ENCODE measurements at regions not wholly inside any gene's neighbourhood (a gene's known extent, or its start where the extent isn't known, plus 50 kb on each side); places are given as distances from the start of the nearest gene placed in this dataset.

GRCh38 chr14:86020841-86021240, 490.9 kb downstream of the FLRT2 start:
- Mint-ChIP-seq H3K9me3 (peaks cover 12% of the 10 kb centered on the region), H3K36me3 (ENCODE audit: low read depth) (no peaks in the 10 kb centered on the region)
- H3K9me3 ChIP-seq (ENCODE audit: control insufficient read depth, low read length): no peaks in the 10 kb centered on the region

GRCh38 chr14:86015941-86016340, 486.0 kb downstream of the FLRT2 start:
- no peaks in the 10 kb centered on the region for H3K36me3 Mint-ChIP-seq (ENCODE audit: low read depth)
- H3K4me1 ChIP-seq (ENCODE audit: control insufficient read depth, insufficient read depth, low read length): no peaks in the 10 kb centered on the region
- WGBS, 2 experiments (ENCODE audit: insufficient coverage in 1 of 2, insufficient read length in 1 of 2): 88% methylated on average over 1 of the region's 1 CpG; no CpG with 5 or more reads in 1 of the 2 experiments
- H3K27ac ChIP-seq (ENCODE audit: low read depth, low read length): no peak overlapping the region
- no peaks in the 10 kb centered on the region for H3K9me3 ChIP-seq (ENCODE audit: control insufficient read depth, low read length)
- H3K4me3 ChIP-seq (ENCODE audit: low read length): no peak overlapping the region
- H3K27me3 ChIP-seq (ENCODE audit: control insufficient read depth, insufficient read depth, low read length, poor library complexity, severe bottlenecking): no peaks in the 10 kb centered on the region
- no peaks in the 10 kb centered on the region for H3K9me3 Mint-ChIP-seq
- TF ChIP-seq CTCF (conservative IDR thresholded peaks at IDR 0.05): no peak
- H3K4me3 Mint-ChIP-seq: no peak overlapping the region
- H3K36me3 ChIP-seq (ENCODE audit: control insufficient read depth, insufficient read depth, low read length): no peaks in the 10 kb centered on the region
- no peak overlapping the region for H3K27ac Mint-ChIP-seq
- DNase-seq: no peak
- no peak overlapping the region for H3K9ac ChIP-seq (ENCODE audit: extremely low read depth, low read length, poor library complexity, severe bottlenecking)
- H3K4me1 Mint-ChIP-seq: peaks cover 4% of the 10 kb centered on the region
- H3K27me3 Mint-ChIP-seq (ENCODE audit: insufficient read depth): no peaks in the 10 kb centered on the region

More at GRCh38 chr14:86020841-86021240, 490.9 kb downstream of the FLRT2 start:
- no peak overlapping the region for H3K27ac ChIP-seq (ENCODE audit: low read depth, low read length)
- Mint-ChIP-seq H3K27ac (no peak overlapping the region), H3K4me3 (no peak overlapping the region), H3K27me3 (ENCODE audit: insufficient read depth) (no peaks in the 10 kb centered on the region), H3K4me1 (no peaks in the 10 kb centered on the region)
- no peaks in the 10 kb centered on the region for H3K36me3 ChIP-seq (ENCODE audit: control insufficient read depth, insufficient read depth, low read length)
- H3K27me3 ChIP-seq (ENCODE audit: control insufficient read depth, insufficient read depth, low read length, poor library complexity, severe bottlenecking): no peaks in the 10 kb centered on the region
- no peak overlapping the region for H3K9ac ChIP-seq (ENCODE audit: extremely low read depth, low read length, poor library complexity, severe bottlenecking)
- no peaks in the 10 kb centered on the region for H3K4me1 ChIP-seq (ENCODE audit: control insufficient read depth, insufficient read depth, low read length)
- TF ChIP-seq CTCF (conservative IDR thresholded peaks at IDR 0.05): no peak
- no peak overlapping the region for H3K4me3 ChIP-seq (ENCODE audit: low read length)
- no peak for DNase-seq

GRCh38 chr14:86015511-86015910, 485.6 kb downstream of the FLRT2 start:
- Mint-ChIP-seq H3K4me1 (peaks cover 4% of the 10 kb centered on the region), H3K4me3 (no peak overlapping the region), H3K27me3 (ENCODE audit: insufficient read depth) (no peaks in the 10 kb centered on the region), H3K27ac (no peak overlapping the region), H3K36me3 (ENCODE audit: low read depth) (no peaks in the 10 kb centered on the region), H3K9me3 (no peaks in the 10 kb centered on the region)
- H3K9ac ChIP-seq (ENCODE audit: extremely low read depth, low read length, poor library complexity, severe bottlenecking): no peak overlapping the region
- no peak for DNase-seq
- no peak overlapping the region for H3K4me3 ChIP-seq (ENCODE audit: low read length)
- no peak overlapping the region for H3K27ac ChIP-seq (ENCODE audit: low read depth, low read length)
- TF ChIP-seq CTCF (conservative IDR thresholded peaks at IDR 0.05): no peak
- H3K9me3 ChIP-seq (ENCODE audit: control insufficient read depth, low read length): no peaks in the 10 kb centered on the region
- WGBS, 2 experiments (ENCODE audit: insufficient coverage in 1 of 2, insufficient read length in 1 of 2): 100% methylated on average over 1 of the region's 1 CpG; no CpG with 5 or more reads in 1 of the 2 experiments
- no peaks in the 10 kb centered on the region for H3K4me1 ChIP-seq (ENCODE audit: control insufficient read depth, insufficient read depth, low read length)
- H3K27me3 ChIP-seq (ENCODE audit: control insufficient read depth, insufficient read depth, low read length, poor library complexity, severe bottlenecking): no peaks in the 10 kb centered on the region
- H3K36me3 ChIP-seq (ENCODE audit: control insufficient read depth, insufficient read depth, low read length): no peaks in the 10 kb centered on the region

Measured in endodermal cell (in vitro differentiated cells).